Colon (tissue), 2 donors: ENCODE measurements at regions not wholly inside any gene's neighbourhood (a gene's known extent, or its start where the extent isn't known, plus 50 kb on each side); places are given as distances from the start of the nearest gene placed in this dataset.

Experiments
- FAIRE-seq: peaks from 2 replicates; lab custom pipeline; 2012; peaks lifted over from hg19 to GRCh38; lab: Jason Lieb, UNC
- donor health status: control.
- donor health status: control.

DNA sequence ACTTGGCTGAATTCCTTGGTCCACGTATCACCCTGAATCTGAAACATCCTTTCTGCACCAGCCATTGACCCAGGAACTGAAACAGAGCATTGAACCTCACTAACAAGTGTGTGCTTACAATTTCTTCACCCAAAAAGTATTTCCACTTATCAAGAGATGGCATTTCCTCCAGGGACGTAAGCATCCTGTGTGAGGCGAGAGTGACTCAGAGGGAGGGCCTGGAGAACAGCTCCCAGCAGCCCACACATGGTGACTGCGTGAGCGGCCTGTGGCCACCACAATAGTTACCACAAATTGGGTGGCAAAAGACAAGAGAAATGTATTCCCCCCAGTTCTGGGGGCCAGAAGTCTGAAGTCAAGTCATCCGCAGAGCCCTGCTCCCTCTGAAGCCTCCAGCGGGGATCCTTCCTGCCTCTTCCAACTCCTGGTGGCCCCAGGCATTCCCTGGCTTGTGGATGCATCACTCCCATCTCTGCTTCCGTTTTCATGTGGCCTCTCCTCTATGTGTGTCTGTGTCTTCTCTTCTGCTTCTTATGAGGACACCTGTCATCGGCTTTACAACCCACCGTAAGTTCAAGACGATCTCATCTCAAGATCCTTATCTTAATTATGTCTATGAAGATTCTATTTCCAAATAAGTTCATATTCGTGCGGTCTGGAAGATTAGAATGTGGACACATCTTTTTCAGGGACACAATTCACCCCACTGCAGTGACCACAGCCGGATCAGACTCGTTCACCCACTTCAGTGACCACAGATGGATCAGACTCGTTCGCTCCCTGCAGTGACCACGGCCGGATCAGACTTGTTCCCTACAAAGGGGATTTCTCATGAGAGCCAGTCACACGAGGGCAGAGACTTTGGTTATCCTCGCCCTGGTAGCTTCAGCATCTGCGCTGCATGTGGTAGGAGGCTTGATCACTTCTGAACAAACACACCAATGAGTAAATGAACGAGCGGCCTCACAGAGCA is 122.6 kb upstream of the FOXF1 start:
- no peak for FAIRE-seq

DNA sequence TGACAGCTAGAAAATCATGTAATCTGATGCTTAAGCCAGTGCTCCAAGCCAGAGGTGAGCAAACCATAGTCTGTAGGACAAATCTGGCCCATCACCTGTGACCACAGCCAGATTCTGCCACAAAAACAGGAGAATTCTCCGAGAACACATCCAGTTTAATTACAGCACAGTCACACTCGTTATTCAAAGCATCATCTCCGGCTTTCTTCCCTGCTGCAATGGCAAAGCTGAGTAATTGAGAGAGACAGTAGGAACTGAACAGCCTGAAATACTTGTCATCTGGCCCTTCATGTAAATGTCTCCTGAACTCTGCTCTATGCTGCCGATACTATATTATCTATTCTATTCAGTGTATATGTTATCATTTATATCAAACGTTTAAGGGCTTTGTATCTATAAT is 121.4 kb upstream of the FOXF1 start:
- no peak for FAIRE-seq

DNA sequence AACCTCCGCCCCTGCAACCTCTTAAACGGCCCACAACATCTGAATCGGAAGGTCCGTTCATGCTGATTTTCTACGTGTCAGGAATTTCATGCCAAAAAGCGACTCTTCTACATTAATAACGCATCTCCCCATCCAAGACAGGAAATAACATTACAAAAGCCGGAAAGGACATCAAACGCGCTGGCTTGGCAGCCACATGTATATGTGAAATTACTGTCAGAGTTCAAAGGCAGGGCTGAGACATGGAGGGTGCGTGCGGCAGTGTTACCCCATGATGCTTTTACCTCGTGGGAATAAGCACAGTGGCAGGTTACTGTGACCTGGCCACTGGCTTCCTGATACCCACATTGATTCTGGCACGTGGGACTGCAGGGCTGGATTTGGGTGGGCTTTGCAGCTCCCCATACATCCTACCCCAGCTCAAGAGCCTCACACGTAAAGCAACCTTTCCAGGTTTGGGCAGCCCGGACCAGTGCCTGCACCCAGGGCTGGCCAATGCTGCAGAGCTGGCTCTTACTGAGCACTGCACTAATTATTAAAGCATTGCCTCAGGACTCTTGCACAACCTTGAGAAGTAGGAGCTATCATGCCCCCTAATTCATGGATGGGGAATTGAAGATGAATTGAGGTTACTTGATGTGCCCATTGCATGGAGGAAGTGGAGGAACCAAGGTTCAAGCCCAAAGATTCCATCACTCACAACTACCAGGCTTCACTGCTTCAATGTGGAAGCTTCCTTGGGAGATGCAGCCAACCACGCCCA is 120.6 kb upstream of the FOXF1 start:
- FAIRE-seq, result no peak

DNA sequence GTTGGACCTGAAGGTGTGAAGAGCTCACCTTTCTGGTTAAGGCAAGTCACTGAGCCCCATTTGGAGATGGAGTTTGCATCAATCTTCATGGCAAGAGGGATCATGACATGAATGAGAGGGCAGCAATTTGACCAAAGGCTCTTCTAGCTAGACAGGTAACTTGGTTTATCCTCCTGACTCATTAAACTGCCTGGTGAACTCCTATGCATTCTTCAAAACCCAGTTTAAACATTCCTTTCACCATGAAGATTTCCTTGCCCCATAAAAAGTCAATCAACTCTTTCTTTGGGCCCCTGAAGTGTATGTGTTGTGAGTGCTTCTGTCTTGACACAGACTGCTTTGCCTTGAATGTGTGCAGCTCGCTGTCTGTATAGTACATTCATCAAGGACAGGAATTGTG is 120.0 kb upstream of the FOXF1 start:
- no peak for FAIRE-seq

DNA sequence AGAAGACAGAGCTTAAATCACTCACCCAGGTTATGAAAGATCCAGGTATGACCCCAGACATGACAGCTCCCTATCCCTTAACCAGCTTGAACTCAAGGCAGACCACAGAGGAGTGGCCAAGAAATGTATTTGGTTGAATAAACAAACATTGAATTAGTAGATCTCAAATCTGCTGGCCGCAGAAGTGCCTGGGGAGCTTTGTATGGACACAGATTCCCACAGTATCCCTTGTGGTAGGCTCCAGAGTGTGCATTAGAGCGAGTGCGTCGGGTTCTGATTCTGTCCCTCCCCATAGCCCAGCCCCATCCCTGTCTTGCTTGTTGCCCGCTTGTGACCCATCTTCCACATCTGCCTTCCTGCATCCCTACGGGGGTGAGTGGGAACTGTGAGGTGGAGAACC is 118.8 kb upstream of the FOXF1 start:
- FAIRE-seq, result no peak

DNA sequence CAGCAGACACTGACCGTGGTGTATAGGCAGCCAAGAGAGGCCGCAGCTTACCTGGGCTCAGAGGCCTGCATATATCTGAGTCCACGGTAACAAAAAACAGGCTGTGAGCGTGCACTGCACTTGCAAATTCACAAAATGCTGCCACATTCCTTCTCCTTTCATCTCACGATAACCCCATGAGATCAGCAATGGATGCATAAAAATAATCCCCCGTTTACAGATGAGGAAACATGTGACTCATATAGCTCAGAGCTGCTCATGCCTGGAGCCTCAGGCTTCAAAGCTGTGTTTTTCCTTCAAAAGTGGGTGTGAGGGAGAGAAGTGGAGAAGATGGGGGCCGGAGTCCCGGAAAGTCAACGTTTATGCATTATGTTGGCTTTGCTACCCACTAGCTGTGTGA is 118.3 kb upstream of the FOXF1 start:
- FAIRE-seq, result no peak

DNA sequence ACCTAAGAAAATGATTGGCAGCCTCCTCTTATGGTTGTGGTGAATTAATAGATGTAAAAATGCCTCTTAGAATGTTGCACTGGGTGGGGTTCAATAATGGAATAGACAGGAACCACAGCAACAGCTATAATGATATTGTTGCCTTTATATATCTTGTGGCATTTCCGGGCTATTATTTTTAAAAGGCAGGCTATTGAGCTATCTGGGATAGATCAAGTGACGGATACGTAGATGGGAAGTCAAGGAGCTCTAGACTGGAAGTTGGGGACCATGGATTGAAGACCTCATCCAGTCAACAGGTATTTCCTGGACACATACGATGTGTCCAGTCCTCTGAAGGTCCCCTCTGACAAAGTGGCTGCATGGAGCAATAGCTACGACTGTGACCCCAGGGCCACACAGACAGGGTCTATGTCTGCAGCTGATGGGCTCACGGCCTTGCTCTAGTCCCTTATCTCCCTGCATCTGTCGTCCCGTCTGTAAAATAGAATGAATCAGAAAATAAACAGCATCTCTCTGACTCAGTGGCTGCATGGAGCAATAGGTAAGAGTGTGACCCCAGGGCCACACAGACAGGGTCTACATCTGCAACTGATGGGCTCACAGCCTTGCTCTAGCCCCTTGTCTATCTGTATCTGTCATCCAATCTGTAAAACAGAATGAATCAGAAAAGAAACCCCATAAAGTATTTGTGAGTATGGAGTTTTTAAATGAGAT is 117.7 kb upstream of the FOXF1 start:
- FAIRE-seq, result no peak

DNA sequence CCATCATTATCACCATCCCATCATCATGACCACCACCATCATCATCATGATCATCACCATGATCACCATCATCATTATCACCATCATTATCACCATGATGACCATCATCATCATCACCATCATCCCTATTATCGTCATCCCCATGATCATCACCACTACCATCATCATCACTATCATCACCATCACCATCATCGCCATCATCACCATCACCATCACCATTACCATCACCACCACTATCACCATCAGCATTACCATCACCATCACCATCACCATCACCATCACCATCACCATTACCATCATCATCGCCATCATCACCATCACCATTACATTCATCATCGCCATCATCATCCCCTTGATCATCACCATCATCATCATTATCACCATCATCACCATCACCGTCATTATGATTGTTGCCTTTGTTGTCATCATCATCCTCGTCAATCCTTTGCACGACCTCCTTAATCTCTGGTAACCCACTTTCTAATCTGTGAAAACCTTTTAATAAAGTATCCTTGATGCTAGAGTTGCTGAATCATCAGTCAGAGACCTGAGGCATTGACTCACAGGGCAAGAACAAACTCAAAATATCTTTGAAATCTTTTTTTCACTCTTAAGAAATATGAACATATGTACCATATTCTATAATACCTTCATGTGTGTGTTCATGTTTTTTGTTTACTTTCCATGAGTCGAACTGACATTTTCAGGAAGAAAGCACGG is 116.3 kb upstream of the FOXF1 start:
- no peak for FAIRE-seq

DNA sequence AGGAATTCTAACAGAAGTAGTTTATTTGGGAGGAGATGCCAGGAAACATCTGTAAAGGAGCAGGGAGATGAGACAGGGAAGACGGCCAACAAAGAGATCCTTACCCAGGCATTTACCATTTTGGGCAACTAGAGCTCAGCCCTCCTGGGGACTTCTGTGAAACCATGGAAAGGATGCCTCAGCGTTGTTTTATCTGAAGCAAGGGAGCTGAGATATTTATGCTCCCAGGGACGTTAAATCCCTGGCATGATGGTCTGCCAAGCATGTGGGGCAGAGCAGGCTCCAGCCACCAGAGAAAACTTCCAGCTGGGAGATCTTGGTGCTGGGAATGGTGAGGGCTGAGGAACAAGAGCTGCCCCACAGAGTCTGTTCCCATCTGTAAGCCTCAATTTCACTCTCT is 114.8 kb upstream of the FOXF1 start:
- no peak for FAIRE-seq

DNA sequence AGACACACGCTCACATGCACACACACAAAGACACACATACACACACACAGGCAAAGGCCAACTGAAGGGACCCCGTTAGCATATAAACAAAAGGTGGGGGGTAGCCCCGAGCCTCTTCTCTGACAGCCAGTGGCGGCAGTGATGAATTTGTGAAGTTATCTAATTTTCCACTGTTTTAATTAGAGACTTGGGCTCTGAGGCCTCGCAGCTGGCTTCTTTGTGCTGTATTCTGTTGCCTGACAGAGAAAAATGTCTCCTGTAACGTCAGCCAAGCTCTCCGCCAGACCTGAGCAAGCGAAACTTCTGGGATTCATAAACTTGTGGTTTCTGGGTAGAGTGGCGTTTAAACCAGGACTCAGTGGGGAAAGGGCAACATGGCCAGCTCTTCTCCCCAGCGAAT is 113.9 kb upstream of the FOXF1 start:
- FAIRE-seq, result no peak

DNA sequence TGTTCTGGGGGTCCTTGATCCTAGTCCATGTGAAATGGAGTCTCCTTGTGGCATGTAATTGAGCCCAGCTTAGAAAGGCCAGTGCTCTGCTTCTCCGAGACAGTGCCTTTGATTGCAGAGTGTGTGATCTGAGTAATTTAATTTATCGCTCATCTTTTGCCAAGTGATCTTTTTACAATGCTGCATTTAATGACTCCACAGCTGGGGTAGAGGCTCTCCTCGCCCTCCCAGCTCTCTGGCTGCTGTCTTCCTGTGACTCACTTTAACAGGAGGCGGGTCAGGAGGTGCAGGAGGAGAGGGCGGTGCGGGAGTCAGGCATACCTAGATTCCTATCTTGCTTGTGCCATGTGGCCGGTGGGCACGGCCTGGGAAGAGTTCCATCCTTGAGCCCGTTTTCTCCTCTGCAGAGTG is 113.4 kb upstream of the FOXF1 start:
- FAIRE-seq, result no peak

DNA sequence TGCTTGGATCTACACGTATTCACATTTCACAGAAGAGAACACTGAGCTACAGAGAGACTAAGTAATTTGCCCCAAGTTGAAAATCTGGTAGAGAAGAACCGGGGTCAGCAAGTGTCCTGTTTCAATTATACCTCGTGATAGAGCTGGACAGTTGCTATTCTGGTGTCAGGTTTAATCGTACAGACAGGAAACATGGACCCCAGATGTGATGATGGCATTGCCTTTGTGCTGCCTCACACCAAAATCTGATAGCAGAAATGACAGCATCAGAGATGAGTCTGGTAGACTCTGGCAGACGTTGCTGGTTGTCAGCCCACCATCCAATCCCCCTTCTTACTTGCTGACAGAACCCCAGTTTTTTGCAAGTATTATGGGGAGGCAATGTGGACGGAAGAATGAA is 112.1 kb upstream of the FOXF1 start:
- no peak for FAIRE-seq

DNA sequence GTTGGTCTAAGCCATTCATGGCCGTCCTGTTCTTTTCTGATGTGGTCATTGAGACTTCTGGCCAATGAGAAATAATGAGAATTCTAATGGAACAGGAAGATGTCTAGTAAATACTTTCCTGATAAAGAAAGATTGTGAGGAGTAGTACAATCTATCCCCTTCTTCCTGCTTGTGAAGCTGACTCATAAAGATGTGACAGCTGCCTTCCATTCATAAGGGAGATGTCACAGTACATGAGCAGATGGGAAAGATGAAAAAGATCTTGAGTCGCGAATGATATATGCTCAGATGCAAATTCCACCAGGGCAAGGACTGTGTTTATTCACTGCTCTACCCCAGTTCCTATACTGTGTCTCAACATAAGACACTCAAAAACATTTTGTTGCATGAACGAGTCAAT is 111.7 kb upstream of the FOXF1 start:
- FAIRE-seq, result no peak

DNA sequence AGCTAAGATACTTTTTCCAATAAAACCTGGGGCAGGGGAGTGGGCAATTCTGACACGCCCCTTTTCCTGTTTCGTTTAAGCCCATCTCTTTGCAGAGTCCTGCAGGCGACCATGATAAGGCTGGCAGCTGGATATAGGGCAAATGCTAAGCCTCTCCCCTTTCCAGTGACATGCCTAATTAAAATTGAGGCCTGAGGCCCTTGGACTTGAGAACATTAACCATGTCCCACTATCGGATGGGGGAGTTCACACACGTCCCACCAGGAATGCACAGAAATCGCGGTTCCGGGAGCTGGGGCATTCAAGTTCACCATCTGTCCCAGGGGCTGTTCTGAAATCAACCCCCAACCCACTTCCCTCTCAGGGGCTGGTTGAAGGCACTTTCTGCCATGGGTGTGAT is 109.2 kb upstream of the FOXF1 start:
- FAIRE-seq, result no peak

DNA sequence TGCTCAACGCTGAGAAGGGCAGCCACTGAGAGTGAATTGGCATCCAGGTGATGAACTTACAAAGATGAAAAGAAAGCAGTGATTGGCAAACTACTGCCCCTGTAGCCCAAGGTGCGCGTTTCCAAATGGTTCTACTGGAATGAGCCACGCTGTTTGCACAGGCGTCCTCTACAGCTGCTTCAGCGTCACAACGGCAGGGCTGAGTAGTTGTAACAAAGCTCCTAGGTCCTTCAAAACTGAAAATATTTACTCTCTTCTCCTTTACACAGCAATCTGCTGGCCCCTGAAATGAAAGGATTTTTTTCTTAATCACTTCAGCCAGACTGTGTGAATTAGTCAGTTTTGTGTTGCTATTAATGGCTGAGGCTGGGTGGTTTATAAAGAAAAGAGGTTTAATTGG is 107.2 kb upstream of the FOXF1 start:
- FAIRE-seq, result no peak

DNA sequence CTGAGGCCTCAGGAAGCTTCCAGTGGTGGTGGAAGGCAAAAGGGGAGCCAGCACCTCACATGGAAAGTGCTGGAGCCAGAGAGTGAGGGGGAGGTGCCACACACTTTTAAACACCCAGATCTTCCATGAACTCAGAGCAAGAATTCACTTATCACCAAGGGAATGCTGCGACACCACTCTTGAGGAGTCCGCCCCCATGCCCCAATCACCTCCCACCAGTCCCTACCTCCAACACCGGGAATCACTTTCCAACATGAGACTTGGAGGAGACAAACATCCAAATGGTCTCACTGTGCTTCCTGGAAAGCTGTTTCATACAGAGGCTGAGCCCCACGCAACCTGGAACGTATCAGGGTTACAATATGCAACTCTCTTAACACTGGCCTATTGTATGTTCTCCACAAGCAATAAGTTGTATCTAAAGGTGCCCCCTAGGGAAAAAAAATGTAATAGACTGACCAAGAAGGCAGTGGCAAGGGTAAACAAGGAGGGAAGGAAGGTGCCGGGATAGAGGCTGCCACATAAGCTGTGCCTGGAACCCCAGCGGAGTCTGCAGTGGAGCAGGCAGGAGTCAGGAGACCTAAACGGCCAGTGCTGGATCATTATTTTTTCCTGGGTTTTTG is 106.7 kb upstream of the FOXF1 start:
- FAIRE-seq, result no peak

DNA sequence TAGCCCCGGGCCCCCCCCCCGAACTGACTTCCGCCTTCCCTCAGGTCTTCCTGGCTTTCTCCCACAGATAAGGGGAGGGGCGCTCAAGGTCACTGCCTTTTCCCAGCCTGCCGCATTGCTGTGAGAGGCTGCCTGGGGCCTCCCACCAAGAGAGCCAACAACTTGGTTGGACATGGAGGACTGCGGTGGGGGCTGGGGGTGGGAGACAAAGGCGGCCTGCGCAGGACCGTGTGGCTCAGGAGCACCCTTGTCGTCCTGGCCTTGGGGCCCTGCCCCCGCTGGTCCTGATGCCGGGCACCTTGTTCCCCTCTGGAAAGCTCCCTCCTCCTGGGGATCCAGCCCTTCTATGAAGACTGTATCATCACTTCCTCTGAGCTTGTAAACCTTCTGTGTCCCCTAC is 105.6 kb upstream of the FOXF1 start:
- FAIRE-seq, result no peak

DNA sequence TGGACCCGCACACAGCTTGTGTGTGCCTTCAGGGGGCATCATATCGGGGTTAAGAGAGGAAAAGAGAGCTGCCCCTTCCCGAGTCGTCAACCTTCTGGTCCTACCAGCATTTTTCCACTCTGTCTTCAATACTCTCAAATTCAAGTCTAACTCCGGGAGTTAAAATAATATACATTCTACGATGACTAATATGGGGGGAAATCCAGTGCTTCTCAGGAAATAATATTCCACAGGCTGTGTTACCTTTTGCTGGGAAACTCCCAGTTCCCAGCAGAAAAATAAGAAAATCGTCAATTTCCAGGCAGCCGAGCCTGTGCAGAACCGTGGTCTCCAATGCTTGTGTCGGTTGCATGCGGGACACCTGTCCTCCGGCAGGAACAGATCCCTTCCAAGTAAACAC is 105.0 kb upstream of the FOXF1 start:
- no peak for FAIRE-seq

DNA sequence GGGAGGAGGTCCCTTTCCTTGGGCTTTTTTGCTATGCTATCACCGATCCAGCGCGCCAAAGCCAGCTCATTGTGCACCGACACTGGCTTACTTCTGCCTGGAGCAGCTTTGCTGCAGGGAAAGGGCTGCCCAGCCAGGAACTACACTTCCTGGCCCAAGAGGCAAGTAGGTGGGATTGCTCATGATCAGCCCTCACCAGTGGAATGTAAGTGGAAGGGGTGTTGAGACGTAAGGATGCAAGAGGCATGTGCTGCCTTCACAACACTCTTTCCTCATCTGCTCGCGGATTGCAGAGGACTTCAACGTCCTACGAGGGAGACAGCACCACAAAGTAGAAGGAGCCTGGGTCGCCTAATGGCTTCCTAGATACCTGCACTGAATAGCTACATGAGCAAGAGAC is 104.3 kb upstream of the FOXF1 start:
- FAIRE-seq, result no peak

DNA sequence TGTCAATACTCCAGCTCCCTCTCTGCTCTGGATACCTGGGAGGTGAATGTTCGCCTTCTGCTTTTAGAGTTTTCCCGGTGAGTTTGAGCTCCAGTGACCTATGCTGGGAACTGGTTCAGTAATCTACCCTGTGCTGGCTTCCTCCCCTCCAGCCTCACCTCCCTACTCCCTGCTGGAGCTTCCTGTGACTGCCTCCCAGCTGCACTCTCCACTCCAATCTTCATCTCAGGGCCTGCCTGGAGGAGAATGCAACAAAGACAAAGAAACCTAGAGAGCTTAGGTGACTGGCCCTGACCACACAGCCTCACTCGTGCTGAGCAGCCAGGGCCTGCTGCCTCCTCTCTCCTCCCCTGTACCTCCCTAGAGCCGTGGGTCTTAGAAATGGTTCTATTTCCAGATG is 101.6 kb upstream of the FOXF1 start:
- FAIRE-seq, result no peak

DNA sequence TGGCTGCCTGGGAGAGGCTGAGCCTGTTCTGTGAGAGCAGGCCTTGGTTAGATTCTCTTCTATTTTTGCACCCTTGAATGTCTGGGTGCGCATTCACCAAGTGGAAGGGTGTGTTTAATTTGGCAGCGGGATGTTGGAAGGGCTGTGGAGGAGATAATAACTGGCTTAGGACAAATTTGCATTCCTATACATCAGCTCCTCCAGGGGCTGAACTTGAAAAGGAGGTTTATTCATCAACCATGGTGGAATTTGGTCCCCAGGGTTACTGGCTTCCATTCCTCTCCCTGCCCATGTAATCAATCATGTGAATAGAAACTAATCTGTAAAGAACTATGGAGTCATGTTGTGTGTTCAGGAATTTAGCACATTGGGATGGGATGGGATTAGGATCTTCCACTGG is 100.2 kb upstream of the FOXF1 start:
- FAIRE-seq, result no peak

DNA sequence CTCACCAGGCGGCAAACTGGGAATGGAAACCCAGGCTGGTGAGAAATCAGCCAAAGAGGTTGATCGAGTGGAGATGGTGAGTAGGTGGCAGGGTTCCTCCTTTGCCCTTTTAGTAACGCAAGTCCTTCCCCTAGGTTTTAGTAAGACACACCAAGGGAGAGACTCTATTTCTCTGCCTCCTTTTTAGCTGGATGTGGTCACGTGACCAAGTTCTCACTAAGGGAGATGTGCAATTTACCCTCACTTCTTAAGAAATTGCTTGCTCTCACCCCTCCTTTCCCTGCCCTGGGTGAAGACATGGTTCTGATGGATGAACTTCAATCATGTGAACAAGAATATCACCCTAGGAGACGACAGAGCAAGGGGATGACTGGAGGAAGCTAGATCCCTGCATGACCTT is 99.8 kb upstream of the FOXF1 start:
- no peak for FAIRE-seq
